ENCODE measurements at regions not wholly inside any gene's neighbourhood (a gene's known extent, or its start where the extent isn't known, plus 50 kb on each side); places are given as distances from the start of the nearest gene placed in this dataset.

DNA sequence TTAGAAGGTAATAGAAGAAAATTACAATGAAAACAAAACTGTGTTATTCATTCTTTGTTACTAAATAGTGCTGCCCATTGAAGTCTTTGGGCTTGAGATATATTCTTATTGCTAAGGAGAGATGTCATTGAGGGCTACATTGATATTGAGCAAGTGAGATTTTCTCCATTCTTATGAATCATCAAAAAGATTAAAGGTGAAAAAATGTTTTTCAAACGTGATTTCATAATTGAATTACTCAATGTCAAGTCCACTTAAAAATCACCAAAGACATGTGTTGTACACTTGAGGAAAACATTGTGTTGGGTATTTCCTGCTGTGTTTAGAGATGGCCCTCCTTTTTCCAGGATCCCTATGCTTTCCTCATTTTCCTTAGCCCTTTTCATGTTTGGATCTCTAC lies 448.1 kb downstream of the NFIB start:
- Mint-ChIP-seq H3K9me3 (ENCODE audit: insufficient read depth) (no peaks in the 10 kb centered on the region), H3K27me3 (no peaks in the 10 kb centered on the region), H3K4me1 (no peaks in the 10 kb centered on the region), H3K27ac (no peak overlapping the region), H3K4me3 (no peak overlapping the region)
- Histone ChIP-seq H3K9me3 (ENCODE audit: control extremely low read depth in 1 of 3, control insufficient read depth in 2 of 3, insufficient read depth in 1 of 3, low read length in 2 of 3) (no peaks in the 10 kb centered on the region), H3K4me1 (ENCODE audit: control insufficient read depth in 2 of 2, insufficient read depth in 2 of 2, low read length in 2 of 2) (no peaks in the 10 kb centered on the region), H3K27ac (ENCODE audit: low read length in 2 of 2) (no peak overlapping the region), H3K4me2 (replicated peaks; ENCODE audit: low read depth, low read length, poor library complexity, severe bottlenecking) (no peak overlapping the region), H2AFZ (ENCODE audit: insufficient read depth, low read depth, low read length, poor library complexity, severe bottlenecking) (no peak overlapping the region), H4K20me1 (ENCODE audit: control insufficient read depth, insufficient read depth, low read length, poor library complexity, severe bottlenecking) (no peaks in the 10 kb centered on the region), H3K36me3 (replicated peaks in 1 of 2; ENCODE audit: control extremely low read depth in 1 of 2, control insufficient read depth in 1 of 2, extremely low read depth in 1 of 2, insufficient read depth in 2 of 2, low read length in 1 of 2) (no peaks in the 10 kb centered on the region), H3K79me2 (ENCODE audit: control insufficient read depth, insufficient read depth, low read length) (no peaks in the 10 kb centered on the region), H3K9ac (ENCODE audit: low read length) (no peak overlapping the region), H3K27me3 (replicated peaks in 1 of 4; ENCODE audit: control extremely low read depth in 1 of 4, control insufficient read depth in 3 of 4, insufficient read depth in 4 of 4, low read length in 3 of 4) (no peaks in the 10 kb centered on the region), H3K4me3 (ENCODE audit: control extremely low read depth in 1 of 5, extremely low read depth in 1 of 5, insufficient read depth in 1 of 5, low read depth in 2 of 5, low read length in 4 of 5) (no peak overlapping the region)
- no peak for ATAC-seq (ENCODE audit: low read depth)
- intact Hi-C loops (cut with micrococcal nuclease) = no loop called here
- CTCF ChIA-PET = no interaction called here
- POLR2A ChIA-PET = no interaction called here
- no peak for DNase-seq
- whole genome bisulfite sequencing (ENCODE audit: insufficient coverage) = no CpG with 5 or more reads among the region's 1 CpG
- TF ChIP-seq EZH2 (IDR thresholded peaks at IDR 0.05; ENCODE audit: borderline replicate concordance, insufficient read depth, low read depth, low read length, poor library complexity, severe bottlenecking) = no peak
- TF ChIP-seq, protein P1, sequence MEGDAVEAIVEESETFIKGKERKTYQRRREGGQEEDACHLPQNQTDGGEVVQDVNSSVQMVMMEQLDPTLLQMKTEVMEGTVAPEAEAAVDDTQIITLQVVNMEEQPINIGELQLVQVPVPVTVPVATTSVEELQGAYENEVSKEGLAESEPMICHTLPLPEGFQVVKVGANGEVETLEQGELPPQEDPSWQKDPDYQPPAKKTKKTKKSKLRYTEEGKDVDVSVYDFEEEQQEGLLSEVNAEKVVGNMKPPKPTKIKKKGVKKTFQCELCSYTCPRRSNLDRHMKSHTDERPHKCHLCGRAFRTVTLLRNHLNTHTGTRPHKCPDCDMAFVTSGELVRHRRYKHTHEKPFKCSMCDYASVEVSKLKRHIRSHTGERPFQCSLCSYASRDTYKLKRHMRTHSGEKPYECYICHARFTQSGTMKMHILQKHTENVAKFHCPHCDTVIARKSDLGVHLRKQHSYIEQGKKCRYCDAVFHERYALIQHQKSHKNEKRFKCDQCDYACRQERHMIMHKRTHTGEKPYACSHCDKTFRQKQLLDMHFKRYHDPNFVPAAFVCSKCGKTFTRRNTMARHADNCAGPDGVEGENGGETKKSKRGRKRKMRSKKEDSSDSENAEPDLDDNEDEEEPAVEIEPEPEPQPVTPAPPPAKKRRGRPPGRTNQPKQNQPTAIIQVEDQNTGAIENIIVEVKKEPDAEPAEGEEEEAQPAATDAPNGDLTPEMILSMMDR (IDR thresholded peaks at IDR 0.05) = no peak

DNA sequence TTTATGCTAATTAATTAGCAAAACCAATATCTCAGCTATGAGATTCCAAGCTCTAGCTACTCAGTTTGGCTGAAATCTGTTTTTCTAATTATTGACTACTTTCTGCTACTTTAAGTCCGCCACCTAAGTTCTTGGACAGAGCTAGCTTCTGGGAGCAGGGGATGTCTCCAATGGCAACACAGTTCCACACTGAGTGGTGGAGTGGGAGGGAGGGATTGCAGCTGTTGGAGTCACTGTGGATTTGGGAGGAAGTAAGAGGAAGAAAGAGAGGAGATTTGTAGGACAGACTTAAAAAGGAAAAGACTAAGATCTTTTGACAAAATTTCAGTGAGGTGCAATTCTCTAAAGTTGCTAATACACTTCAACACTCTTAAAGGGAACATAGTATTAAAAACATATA lies 450.8 kb downstream of the NFIB start:
- H4K20me1 ChIP-seq (ENCODE audit: control insufficient read depth, insufficient read depth, low read length, poor library complexity, severe bottlenecking) = no peaks in the 10 kb centered on the region
- TF ChIP-seq, protein P1 (IDR thresholded peaks at IDR 0.05) = no peak
- TF ChIP-seq EZH2 (IDR thresholded peaks at IDR 0.05; ENCODE audit: borderline replicate concordance, insufficient read depth, low read depth, low read length, poor library complexity, severe bottlenecking) = no peak
- no peak overlapping the region for H3K4me2 ChIP-seq (replicated peaks; ENCODE audit: low read depth, low read length, poor library complexity, severe bottlenecking)
- Mint-ChIP-seq H3K27me3 (no peaks in the 10 kb centered on the region), H3K9me3 (ENCODE audit: insufficient read depth) (peaks cover 4% of the 10 kb centered on the region), H3K27ac (no peak overlapping the region), H3K4me3 (no peak overlapping the region), H3K4me1 (no peaks in the 10 kb centered on the region)
- no peak for ATAC-seq (ENCODE audit: low read depth)
- no peak overlapping the region for H3K9ac ChIP-seq (ENCODE audit: low read length)
- CTCF ChIA-PET = no interaction called here
- WGBS (ENCODE audit: insufficient coverage) = 86% methylated on average over 1 of the region's 1 CpG
- DNase-seq = no peak
- H3K79me2 ChIP-seq (ENCODE audit: control insufficient read depth, insufficient read depth, low read length) = no peaks in the 10 kb centered on the region
- no peak overlapping the region for H2AFZ ChIP-seq (ENCODE audit: insufficient read depth, low read depth, low read length, poor library complexity, severe bottlenecking)
- no peaks in the 10 kb centered on the region for H3K9me3 ChIP-seq (ENCODE audit: control extremely low read depth in 1 of 3, control insufficient read depth in 2 of 3, insufficient read depth in 1 of 3, low read length in 2 of 3)
- no peak overlapping the region for H3K4me3 ChIP-seq (ENCODE audit: control extremely low read depth in 1 of 5, extremely low read depth in 1 of 5, insufficient read depth in 1 of 5, low read depth in 2 of 5, low read length in 4 of 5)
- POLR2A ChIA-PET = no interaction called here
- no peaks in the 10 kb centered on the region for H3K27me3 ChIP-seq (replicated peaks in 1 of 4; ENCODE audit: control extremely low read depth in 1 of 4, control insufficient read depth in 3 of 4, insufficient read depth in 4 of 4, low read length in 3 of 4)
- intact Hi-C loops (cut with micrococcal nuclease) = no loop called here
- H3K4me1 ChIP-seq (ENCODE audit: control insufficient read depth in 2 of 2, insufficient read depth in 2 of 2, low read length in 2 of 2) = no peaks in the 10 kb centered on the region
- H3K27ac ChIP-seq (ENCODE audit: low read length in 2 of 2) = no peak overlapping the region
- no peaks in the 10 kb centered on the region for H3K36me3 ChIP-seq (replicated peaks in 1 of 2; ENCODE audit: control extremely low read depth in 1 of 2, control insufficient read depth in 1 of 2, extremely low read depth in 1 of 2, insufficient read depth in 2 of 2, low read length in 1 of 2)

All from B cell (primary cell).